ENCODE measurements at regions not wholly inside any gene's neighbourhood (a gene's known extent, or its start where the extent isn't known, plus 50 kb on each side); places are given as distances from the start of the nearest gene placed in this dataset.
"Not testable (repeated sequence)": the region's sequence is repeated elsewhere in the genome, so short reads cannot be mapped to it uniquely, and the experiment has no call there.

DNA sequence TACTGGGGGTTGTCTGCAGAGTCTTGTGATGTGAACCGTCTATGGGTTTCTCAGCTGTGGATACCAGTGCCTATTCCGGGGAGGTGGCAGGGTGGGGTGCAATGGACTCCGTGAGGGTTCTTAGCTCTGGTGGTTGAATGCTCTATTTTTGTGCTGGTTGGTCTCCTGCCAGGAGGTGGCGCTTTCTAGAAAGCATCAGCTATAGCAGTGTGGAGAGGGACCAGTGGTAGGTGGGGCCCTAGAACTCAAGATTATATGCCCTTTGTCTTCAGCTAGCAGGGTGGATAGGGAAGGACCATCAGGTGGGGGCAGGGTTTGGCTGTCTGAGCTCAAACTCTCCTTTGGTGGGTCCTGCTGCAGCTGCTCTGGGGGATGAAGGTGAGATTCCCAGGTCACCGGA lies 127.3 kb upstream of the PLD5 start:
- DNase-seq (ENCODE audit: low read depth in 4 of 4, low spot score in 3 of 4), result no peak

DNA sequence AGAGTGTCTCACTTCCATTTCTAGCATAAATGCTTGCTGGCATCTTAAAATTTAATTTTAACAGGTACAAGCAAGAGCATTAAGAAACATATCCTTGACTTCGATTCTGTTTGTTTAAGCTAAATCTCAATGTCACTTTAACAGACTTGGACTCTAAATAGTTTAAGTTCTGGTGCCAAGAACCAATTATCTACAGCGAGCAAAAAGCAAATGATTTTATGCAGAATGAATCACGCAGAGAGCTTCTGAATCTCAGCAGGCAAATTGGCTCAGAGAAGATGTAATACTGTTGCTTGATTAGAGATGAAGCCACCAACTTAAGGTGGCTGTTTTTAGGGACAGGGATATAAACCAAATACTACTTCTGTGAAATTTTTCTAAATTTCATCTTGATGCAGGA lies 117.0 kb upstream of the PLD5 start:
- DNase-seq (ENCODE audit: low read depth in 4 of 4, low spot score in 3 of 4), result no peak

DNA sequence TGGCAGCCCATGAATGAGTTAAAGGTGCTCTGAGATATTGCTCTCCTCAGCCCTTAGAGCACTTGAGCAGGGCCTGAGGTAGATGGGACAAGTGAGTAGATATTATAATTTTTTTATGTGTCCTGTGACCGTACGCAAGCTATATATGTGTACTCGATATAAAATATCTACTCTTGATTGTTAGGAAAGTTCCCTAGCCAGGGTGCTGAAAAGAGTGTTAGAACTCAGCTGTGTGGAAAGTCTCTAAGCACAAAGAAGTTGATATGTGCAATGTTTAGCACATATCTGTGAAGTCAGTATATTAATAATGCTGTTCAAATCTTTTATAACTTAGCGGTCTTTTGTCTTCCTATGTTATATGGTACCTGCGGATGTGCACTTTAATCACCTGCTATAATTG lies 114.6 kb upstream of the PLD5 start:
- DNase-seq (ENCODE audit: low read depth in 4 of 4, low spot score in 3 of 4), result no peak

DNA sequence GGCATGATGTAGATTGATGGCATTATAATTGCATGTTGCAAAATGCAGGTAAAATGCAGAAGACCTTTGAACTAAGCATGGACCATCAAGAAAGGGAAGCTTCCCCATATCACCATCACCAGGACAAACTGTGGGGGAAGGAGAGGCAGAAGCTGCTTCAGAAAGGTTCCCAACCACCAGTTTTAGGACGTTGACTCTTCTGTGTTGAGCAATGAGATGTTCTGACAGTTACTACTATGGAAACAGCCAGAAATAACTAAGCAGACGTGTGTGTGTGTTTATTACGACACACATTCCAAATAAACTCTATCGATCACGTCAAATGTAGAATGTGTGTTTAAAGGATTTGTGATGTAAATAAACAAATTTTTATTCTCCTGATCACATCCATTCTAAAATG lies 110.2 kb upstream of the PLD5 start:
- no peak for DNase-seq (ENCODE audit: low read depth in 4 of 4, low spot score in 3 of 4)

DNA sequence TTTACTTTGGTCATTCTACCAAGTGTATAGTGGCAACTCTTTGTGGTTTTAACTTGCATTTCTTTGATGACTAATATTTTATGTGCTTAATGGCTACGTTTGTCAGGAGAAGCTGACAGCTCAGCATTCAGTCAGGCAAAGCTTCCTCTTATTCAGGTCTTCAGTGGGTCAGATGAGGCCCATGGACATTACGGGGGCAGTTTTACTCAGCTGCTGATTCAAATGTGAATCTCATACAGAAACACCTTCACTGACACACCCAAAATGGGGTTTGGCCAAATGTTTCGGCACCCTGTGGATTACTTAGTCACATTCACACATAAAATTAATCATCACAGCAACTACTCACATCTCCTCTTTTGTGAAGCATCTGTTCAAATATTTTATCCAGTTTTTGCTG lies 104.9 kb upstream of the PLD5 start:
- no peak for DNase-seq (ENCODE audit: low read depth in 4 of 4, low spot score in 3 of 4)

DNA sequence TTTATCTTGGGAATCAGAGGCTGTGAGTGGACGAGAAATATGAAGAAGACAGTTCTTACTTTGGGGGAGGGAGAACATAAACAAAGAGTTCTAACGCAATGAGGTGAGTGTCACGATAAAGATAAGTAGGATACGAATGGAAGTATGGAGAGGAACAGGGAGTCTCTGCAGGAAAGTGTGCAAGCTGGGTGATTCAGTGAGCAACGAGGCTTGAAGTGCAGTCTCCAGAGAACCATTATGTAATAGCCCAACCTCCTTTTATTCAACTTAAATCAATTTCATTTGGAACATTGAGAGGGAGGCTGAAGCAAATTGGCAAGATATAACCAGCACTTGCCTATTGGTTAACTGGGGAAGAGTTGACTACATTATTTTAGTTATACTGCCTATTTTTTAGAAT lies 99.3 kb upstream of the PLD5 start:
- no peak for DNase-seq (ENCODE audit: low read depth in 4 of 4, low spot score in 3 of 4)

DNA sequence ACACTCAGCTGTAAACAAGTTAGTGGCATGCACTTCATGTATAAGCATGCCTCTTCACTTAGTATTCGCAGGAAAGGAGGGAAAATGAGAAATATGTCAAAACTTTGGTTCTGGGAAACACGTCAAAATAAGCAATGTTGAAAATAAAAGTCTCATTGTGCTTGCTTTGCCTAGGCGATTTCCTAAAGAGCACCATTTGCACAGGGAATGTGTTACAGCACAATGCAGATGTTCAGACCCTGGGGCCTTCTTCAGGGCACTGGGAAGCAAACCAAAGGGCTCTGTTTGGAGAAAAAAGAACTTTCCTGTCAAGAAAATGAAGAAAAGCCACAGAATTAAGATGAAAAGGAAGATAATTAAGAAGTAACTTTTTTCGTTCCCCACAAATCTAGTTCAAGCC lies 98.6 kb upstream of the PLD5 start:
- DNase-seq (ENCODE audit: low read depth in 4 of 4, low spot score in 3 of 4), result no peak

DNA sequence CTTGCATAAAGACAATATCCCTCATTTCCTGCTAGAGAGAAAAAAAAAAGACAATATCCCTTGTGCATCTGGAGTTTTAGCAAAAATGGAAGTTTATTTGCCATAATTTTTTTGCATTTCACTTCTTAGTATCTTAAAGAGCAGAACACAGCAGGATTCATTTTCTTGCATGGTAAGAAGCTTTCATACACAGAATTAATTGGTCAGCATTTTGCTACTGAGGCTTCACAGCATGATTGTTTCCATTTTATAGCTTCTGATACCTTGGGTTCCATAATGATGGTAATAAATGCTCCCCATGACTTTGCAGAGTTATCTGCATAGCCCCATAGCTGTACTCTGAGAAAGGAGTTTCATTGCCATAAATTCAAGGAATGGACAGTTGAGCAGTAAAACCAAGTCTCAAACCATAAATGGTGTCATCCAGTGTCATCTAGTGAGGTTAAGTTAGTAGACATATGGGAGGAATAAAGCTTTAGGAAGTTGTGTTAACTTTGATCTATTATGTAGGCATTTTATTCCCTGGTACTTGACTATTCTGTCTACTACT lies 88.8 kb upstream of the PLD5 start:
- DNase-seq (ENCODE audit: low read depth in 4 of 4, low spot score in 3 of 4), result no peak

DNA sequence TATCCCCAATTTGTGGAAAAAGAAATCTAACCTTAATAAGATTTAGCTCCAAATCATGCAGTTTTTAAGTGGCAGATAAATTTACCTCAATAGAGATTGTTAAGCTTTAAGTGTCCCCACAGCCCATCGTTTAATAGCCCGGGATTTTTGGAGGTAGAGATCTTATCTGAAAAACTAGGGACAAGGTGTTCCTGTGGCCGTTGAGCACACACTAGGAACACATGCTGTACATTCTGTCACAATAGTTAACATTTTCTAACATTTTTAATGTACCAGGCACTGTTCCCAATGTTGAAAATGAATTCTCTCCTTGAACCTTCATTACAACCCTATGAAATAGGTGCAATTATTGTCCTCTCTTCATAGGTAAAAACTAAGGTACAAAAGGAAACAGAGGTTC lies 85.7 kb upstream of the PLD5 start:
- no peak for DNase-seq (ENCODE audit: low read depth in 4 of 4, low spot score in 3 of 4)

DNA sequence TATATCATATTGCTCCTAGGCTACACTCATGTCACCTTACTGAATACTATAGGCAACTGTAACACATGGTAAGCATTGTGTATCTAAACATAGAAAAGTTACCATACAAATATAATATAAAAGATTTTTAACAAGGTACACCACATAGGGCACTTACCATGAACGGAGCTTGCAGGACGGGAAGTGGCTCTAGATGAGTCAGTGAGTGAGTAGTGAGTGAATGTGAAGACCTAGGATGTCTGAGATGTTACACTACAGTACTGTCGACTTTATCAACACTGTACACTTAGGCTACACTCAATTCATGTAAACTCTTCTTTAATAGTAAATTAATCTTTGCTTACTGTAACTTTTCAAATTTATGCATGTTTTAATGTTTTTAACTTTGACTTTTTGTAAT lies 81.0 kb upstream of the PLD5 start:
- no peak for DNase-seq (ENCODE audit: low read depth in 4 of 4, low spot score in 3 of 4)

DNA sequence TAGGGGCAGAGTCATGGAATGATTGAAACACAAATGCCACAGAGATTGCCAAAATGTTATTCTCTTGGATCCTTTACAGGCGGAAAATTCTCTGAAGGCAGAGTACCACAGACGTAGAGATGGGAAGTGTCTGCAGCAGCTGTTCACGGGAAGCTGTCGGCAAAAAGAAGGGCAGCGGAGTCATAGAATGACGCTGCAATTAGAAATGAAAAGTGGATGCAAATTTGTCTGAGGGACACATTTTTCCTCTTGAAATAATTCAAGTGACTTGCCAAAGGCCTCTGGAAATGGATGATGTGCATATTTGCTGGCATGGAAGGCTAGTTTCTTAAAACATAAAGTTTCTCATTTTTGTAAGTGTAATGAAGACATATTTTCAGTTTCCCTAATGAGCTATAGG lies 77.5 kb upstream of the PLD5 start:
- DNase-seq (ENCODE audit: low read depth in 4 of 4, low spot score in 3 of 4), result no peak

DNA sequence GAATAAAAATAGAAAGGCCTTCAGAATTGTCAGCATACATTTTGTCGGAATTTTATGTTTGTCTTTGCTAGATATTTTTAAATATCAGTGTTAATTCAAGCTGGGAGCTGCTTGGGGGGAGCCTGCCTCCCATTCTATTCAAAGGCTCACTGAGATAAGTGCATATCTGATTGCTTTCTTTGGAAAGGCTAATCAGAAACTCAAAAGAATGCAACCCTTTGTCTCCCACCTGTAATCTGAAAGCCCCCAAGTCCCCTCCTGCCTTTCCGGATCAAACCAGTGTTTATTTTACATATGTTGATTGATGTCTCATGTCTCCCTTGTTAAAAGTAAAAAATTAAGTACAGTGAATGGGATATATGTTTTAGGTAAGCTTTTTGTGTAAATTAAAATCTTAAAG lies 69.3 kb upstream of the PLD5 start:
- DNase-seq (ENCODE audit: low read depth in 4 of 4, low spot score in 3 of 4), result not testable (repeated sequence)

DNA sequence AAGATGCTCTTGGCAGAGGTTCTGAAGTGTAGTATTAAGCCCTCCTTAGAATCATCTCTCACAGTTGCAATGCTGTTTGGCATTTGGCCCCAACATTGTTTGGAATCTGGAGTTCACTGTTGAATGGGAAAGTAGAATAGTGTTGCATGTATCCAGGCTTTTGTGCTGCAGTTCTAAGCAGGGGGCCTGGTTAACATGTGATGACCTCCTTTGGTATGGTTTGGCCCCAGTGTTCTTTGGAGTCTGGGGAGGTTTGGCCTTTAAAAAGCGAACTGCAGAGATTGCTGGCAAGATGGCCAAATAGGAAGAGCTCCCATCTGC lies 61.8 kb upstream of the PLD5 start:
- no peak for DNase-seq (ENCODE audit: low read depth in 4 of 4, low spot score in 3 of 4)

DNA sequence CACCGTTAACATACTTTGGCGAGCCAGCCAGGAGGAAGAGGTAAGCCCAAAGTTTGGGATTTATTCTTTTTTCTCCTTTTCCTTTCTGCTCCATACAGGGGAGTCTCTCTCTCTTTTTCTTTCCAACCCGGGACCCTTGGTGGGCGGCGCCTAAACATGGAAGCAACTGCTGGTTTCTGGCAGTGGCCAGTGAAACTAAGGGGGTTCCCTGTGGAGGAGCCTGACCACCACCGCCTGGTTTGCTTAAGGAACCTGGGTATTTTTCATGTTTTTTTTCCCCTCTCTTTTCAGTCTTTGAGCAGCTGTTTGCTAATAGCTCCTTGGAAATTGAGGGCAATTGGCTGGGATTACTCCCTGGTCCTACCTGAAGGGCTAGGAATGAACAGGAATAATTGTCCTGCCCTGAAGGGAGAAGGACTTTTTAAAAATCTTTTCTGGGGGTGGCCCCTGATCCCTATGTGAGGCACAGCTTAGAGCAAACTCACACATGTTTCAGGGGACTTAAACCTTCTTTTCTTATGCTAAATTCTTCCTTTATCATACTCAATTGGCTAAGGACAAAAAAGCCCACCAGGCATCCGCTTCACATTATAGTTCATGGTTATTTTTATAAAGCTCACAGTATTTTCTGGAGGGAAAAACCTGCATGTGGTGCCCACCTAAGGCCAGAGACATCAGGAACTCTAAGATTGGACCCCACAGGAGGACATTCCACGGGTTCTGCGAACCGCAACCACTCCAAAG lies 61.3 kb upstream of the PLD5 start:
- DNase-seq (ENCODE audit: low read depth in 4 of 4, low spot score in 3 of 4), result no peak

DNA sequence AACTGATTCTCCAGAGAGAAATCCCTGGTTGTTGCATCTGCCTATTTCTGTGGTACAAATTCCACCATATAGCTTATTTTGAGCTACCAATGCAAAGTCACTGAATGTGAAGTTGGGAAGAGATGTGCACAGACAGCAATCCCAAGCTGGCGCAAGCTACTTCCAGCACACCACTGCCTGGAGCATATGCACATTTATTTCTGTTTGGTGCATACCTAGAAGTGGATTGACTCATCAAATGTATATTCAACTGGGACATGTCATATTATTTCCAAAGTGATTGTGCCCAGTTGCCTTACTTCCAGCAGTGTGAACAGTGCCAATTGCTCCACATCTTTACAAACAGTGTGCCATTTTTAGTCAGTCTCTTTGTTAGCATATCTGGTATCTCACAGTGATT lies 58.2 kb upstream of the PLD5 start:
- no peak for DNase-seq (ENCODE audit: low read depth in 4 of 4, low spot score in 3 of 4)

DNA sequence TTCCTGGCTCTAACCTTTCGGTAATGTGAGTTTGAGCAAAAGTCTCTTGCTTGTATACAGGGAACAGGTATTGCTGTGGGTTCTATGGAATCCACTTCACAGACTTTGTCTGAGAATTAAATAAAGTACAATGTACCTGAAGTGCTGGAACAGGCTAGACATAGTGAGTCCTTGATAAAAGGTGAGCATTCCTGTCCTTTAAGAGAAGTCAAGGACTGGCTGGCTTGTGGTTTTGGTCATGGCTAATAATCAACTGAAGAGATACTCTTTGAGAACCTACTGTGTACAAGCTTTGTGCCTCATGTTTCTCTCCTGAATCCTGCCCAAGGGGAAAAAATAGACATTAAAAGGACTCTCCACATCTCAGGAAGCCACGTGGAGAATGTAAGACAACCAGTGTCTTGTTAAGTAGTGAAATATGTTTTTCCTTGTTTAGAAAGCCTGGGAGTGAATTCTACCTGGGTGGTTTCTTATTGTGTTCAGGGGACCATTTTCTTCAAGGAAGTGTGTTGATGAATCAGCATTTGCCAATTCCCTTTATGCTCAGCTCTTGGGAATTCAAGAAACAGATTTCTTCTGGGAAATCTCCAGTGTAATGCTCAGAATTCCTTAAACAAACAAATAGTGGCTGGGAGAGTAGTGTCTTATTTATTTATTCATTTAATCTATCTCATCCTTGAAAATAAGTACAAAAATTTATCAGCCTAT lies 55.2 kb upstream of the PLD5 start:
- DNase-seq (ENCODE audit: low read depth in 4 of 4, low spot score in 3 of 4), result no peak
